H9 (cell line): ENCODE measurements at regions not wholly inside any gene's neighbourhood (a gene's known extent, or its start where the extent isn't known, plus 50 kb on each side); places are given as distances from the start of the nearest gene placed in this dataset.

Source experiments
- DNase-seq: peaks from one replicate; pipeline ENCODE4 v3.0.0-alpha.2; 2017
- H2AFZ ChIP-seq: one replicate; pipeline ENCODE4 v1.6.1; 2013; ENCODE audit warnings: mild to moderate bottlenecking, low read length, control low read depth, moderate library complexity
- H2AK5ac ChIP-seq: 2 replicates; pipeline ENCODE4 v1.6.1; 2013; ENCODE audit warnings: low read length, control low read depth, mixed read lengths; ENCODE audit not compliant: insufficient read length
- H2BK120ac ChIP-seq: one replicate; pipeline ENCODE4 v1.6.1; 2013; ENCODE audit warnings: low read depth, mild to moderate bottlenecking, low read length, control low read depth, inconsistent platforms; ENCODE audit not compliant: poor library complexity, severe bottlenecking
- H2BK12ac ChIP-seq: 2 replicates; pipeline ENCODE4 v1.6.1; 2013; ENCODE audit warnings: low read length, control low read depth, mixed read lengths, low read depth; ENCODE audit not compliant: insufficient read length
- H2BK15ac ChIP-seq: 2 replicates; pipeline ENCODE4 v1.6.1; 2013; ENCODE audit warnings: low read depth, low read length, control low read depth
- H2BK20ac ChIP-seq: one replicate; pipeline ENCODE4 v1.6.1; 2013; ENCODE audit warnings: low read depth, mild to moderate bottlenecking, low read length, control low read depth, inconsistent platforms; ENCODE audit not compliant: poor library complexity, severe bottlenecking
- H2BK5ac ChIP-seq: 2 replicates; pipeline ENCODE4 v1.6.1; 2013; ENCODE audit warnings: low read length, control low read depth, mixed read lengths; ENCODE audit not compliant: insufficient read length
- H3K14ac ChIP-seq: 2 replicates; pipeline ENCODE4 v1.6.1; 2013; ENCODE audit warnings: low read length, control low read depth; ENCODE audit not compliant: insufficient read depth
- H3K18ac ChIP-seq: 2 replicates; pipeline ENCODE4 v1.6.1; 2013; ENCODE audit warnings: low read depth, mild to moderate bottlenecking, mixed read lengths, low read length, control low read depth; ENCODE audit not compliant: insufficient read length
- H3K23ac ChIP-seq: 2 replicates; pipeline ENCODE4 v1.6.1; 2013; ENCODE audit warnings: low read length, control low read depth, mixed read lengths, low read depth; ENCODE audit not compliant: insufficient read length
- H3K23me2 ChIP-seq: 2 replicates; pipeline ENCODE4 v1.6.1; 2013; ENCODE audit warnings: low read depth, mild to moderate bottlenecking, mixed read lengths, low read length, control low read depth; ENCODE audit not compliant: insufficient read length, poor library complexity, severe bottlenecking
- H3K27ac ChIP-seq: 2 replicates; pipeline ENCODE4 v1.5.1; 2013; ENCODE audit warnings: low read length, control low read depth, mixed read lengths, low read depth; ENCODE audit not compliant: insufficient read length
- H3K27me3 ChIP-seq: 2 replicates; pipeline ENCODE4 v1.6.1; 2013; ENCODE audit warnings: low read length, control low read depth, inconsistent platforms; ENCODE audit not compliant: insufficient read depth
- H3K4ac ChIP-seq: 2 replicates; pipeline ENCODE4 v1.6.1; 2013; ENCODE audit warnings: low read depth, mild to moderate bottlenecking, control low read depth, inconsistent platforms, low read length, moderate library complexity
- H3K4me1 ChIP-seq: 2 replicates; pipeline ENCODE4 v1.6.1; 2013; ENCODE audit warnings: low read length, control low read depth, inconsistent platforms; ENCODE audit not compliant: insufficient read depth
- H3K4me2 ChIP-seq: 2 replicates; pipeline ENCODE4 v1.6.1; 2013; ENCODE audit warnings: low read length, control low read depth, mixed read lengths; ENCODE audit not compliant: insufficient read length, insufficient read depth
- H3K56ac ChIP-seq: 2 replicates; pipeline ENCODE4 v1.6.1; 2013; ENCODE audit warnings: low read depth, mild to moderate bottlenecking, mixed read lengths, low read length, control low read depth; ENCODE audit not compliant: insufficient read length
- H3K79me1 ChIP-seq: 2 replicates; pipeline ENCODE4 v1.6.1; 2013; ENCODE audit warnings: low read depth, mild to moderate bottlenecking, moderate library complexity, low read length, control low read depth, inconsistent platforms; ENCODE audit not compliant: insufficient read depth, poor library complexity, severe bottlenecking
- H3K79me2 ChIP-seq: 2 replicates; pipeline ENCODE4 v1.6.1; 2013; ENCODE audit warnings: low read length, control low read depth, inconsistent platforms; ENCODE audit not compliant: insufficient read depth
- H3K9ac ChIP-seq: 2 replicates; pipeline ENCODE4 v1.6.1; 2013; ENCODE audit warnings: low read length, control low read depth, mixed read lengths; ENCODE audit not compliant: insufficient read length; ENCODE audit errors: extremely low read depth
- H3K9me3 ChIP-seq: one replicate; pipeline ENCODE4 v1.6.1; 2013; ENCODE audit warnings: low read depth, low read length, inconsistent platforms; ENCODE audit not compliant: control insufficient read depth
- H3T11ph ChIP-seq: one replicate; pipeline ENCODE4 v1.6.1; 2013; ENCODE audit warnings: mild to moderate bottlenecking, low read length, control low read depth, inconsistent platforms
- H4K20me1 ChIP-seq: one replicate; pipeline ENCODE4 v1.6.1; 2013; ENCODE audit not compliant: control insufficient read depth, insufficient read length, insufficient read depth
- H4K5ac ChIP-seq: 2 replicates; pipeline ENCODE4 v1.6.1; 2013; ENCODE audit warnings: low read depth, mild to moderate bottlenecking, mixed read lengths, low read length, control low read depth; ENCODE audit not compliant: insufficient read length
- H4K8ac ChIP-seq: replicated peaks from 2 replicates; pipeline ENCODE4 v1.6.1; 2013; ENCODE audit warnings: low read length, control low read depth, mixed read lengths, low read depth; ENCODE audit not compliant: insufficient read length
- H4K91ac ChIP-seq: 2 replicates; pipeline ENCODE4 v1.6.1; 2013; ENCODE audit warnings: low read depth, mild to moderate bottlenecking, moderate library complexity, mixed read lengths, low read length, control low read depth; ENCODE audit not compliant: insufficient read length
- H3K27ac Mint-ChIP-seq, 3 experiments: 2 replicates in 2 of 3; 3 replicates in 1 of 3; pipeline ENCODE4 v1.8.0; 2020 to 2021; ENCODE audit warnings: mixed read lengths in 3 of 3, mild to moderate bottlenecking in 1 of 3, moderate library complexity in 1 of 3
- H3K27me3 Mint-ChIP-seq: 2 replicates; pipeline ENCODE4 v1.8.0; 2021; ENCODE audit warnings: low read depth, mild to moderate bottlenecking, moderate library complexity, mixed read lengths
- H3K36me3 Mint-ChIP-seq, 3 experiments: 2 replicates in 2 of 3; 3 replicates in 1 of 3; pipeline ENCODE4 v1.8.0; 2020 to 2021; ENCODE audit warnings: low read depth in 3 of 3, mixed read lengths in 3 of 3; ENCODE audit not compliant: insufficient read depth in 1 of 3
- H3K4me1 Mint-ChIP-seq, 2 experiments: 2 replicates each; pipeline ENCODE4 v1.8.0; 2020; ENCODE audit warnings: mixed read lengths in 2 of 2
- H3K4me3 Mint-ChIP-seq, 2 experiments: 2 replicates in 1 of 2; 3 replicates in 1 of 2; pipeline ENCODE4 v1.8.0; 2020 to 2021; ENCODE audit warnings: mild to moderate bottlenecking in 2 of 2, mixed read lengths in 2 of 2, moderate library complexity in 1 of 2
- H3K9me3 Mint-ChIP-seq, 2 experiments: 2 replicates in 1 of 2; 3 replicates in 1 of 2; pipeline ENCODE4 v1.8.0; 2020; ENCODE audit warnings: mild to moderate bottlenecking in 2 of 2, mixed read lengths in 2 of 2, moderate library complexity in 1 of 2
- CTCF ChIP-seq: fragments of 200-600 bp; sonication (generic); conservative IDR thresholded peaks from 3 replicates; pipeline ENCODE4 v1.8.0; 2021; ENCODE audit warnings: antibody characterized with exemption, mild to moderate bottlenecking
- whole genome bisulfite sequencing: extraction: QIAGEN DNeasy Blood & Tissue Kit; methylation state at CpG from one replicate; pipeline ENCODE4 v1.1.7; 2013; ENCODE audit warnings: missing lambda C conversion rate, low lambda C conversion rate, mixed read lengths; ENCODE audit not compliant: insufficient read length; ENCODE audit errors: extremely low coverage; 5-methylcytosine and 5-hydroxymethylcytosine counted together

GRCh38 chr18:47632970-47633635, 297.4 kb downstream of the SMAD2 start:
- Mint-ChIP-seq H3K4me3 (no peak overlapping the region), H3K27me3 (peaks cover 16% of the 10 kb centered on the region), H3K9me3 (peaks cover 7 to 10% of the 10 kb centered on the region in 2 experiments), H3K36me3 (peaks cover 0 to 5% (median 3%) of the 10 kb centered on the region in 3 experiments; a peak in 3 of 7 replicates), H3K27ac (no peak overlapping the region; a peak in 1 of 7 replicates), H3K4me1 (no peaks in the 10 kb centered on the region)
- Histone ChIP-seq H4K8ac (no peak overlapping the region), H3K4me2 (no peak overlapping the region), H2BK15ac (no peak overlapping the region), H3K23ac (no peak overlapping the region), H2BK20ac (no peak overlapping the region), H3K27ac (no peak overlapping the region), H3K79me1 (no peaks in the 10 kb centered on the region), H3K9ac (no peak overlapping the region), H2BK12ac (no peak overlapping the region), H3K79me2 (no peaks in the 10 kb centered on the region), H3K18ac (no peak overlapping the region), H3K14ac (no peak overlapping the region), H3K4me1 (no peaks in the 10 kb centered on the region), H3K27me3 (no peaks in the 10 kb centered on the region), H3K56ac (no peak overlapping the region), H2BK5ac (no peak overlapping the region), H3K9me3 (no peaks in the 10 kb centered on the region), H2AFZ (no peak overlapping the region), H4K91ac (no peak overlapping the region), H3T11ph (no peak overlapping the region), H3K4ac (no peak overlapping the region), H2BK120ac (no peak overlapping the region), H4K20me1 (no peaks in the 10 kb centered on the region), H3K23me2 (no peaks in the 10 kb centered on the region), H4K5ac (no peak overlapping the region), H2AK5ac (no peak overlapping the region)
- WGBS = no CpG with 5 or more reads among the region's 2 CpGs
- DNase-seq = no peak
- TF ChIP-seq CTCF = no peak
